Fibroblast of lung (primary cell): ENCODE measurements at regions not wholly inside any gene's neighbourhood (a gene's known extent, or its start where the extent isn't known, plus 50 kb on each side); places are given as distances from the start of the nearest gene placed in this dataset.
A peak's percentile ranks its signal among the peaks of the same experiment; 100 is the strongest.

Experiments
- DNase-seq, 2 donors: peaks; one replicate each; pipeline versions ENCODE4 v3.0.0 to v3.0.0-alpha.2; 2010; ENCODE audit warnings: low read depth in 2 of 2
- H2AFZ ChIP-seq: 2 replicates; pipeline ENCODE4 v1.5.1; 2012; ENCODE audit warnings: low read length, control low read depth, inconsistent platforms
- H3K27ac ChIP-seq: 2 replicates; pipeline ENCODE4 v1.5.1; 2011; ENCODE audit warnings: low read length, control low read depth; ENCODE audit not compliant: insufficient read depth
- H3K27me3 ChIP-seq: 2 replicates; pipeline ENCODE4 v1.5.1; 2011; ENCODE audit warnings: mild to moderate bottlenecking, low read length; ENCODE audit not compliant: control insufficient read depth, insufficient read depth
- H3K36me3 ChIP-seq: 2 replicates; pipeline ENCODE4 v1.5.1; 2011; ENCODE audit warnings: low read length; ENCODE audit not compliant: control insufficient read depth, insufficient read depth
- H3K4me1 ChIP-seq: 2 replicates; pipeline ENCODE4 v1.5.1; 2011; ENCODE audit warnings: low read length; ENCODE audit not compliant: control insufficient read depth, insufficient read depth; ENCODE audit errors: extremely low read depth
- H3K4me2 ChIP-seq: 2 replicates; pipeline ENCODE4 v1.5.1; 2011; ENCODE audit warnings: low read length, control low read depth; ENCODE audit not compliant: insufficient read depth; ENCODE audit errors: extremely low read depth
- H3K4me3 ChIP-seq, 4 experiments: fragments of 200-600 bp in 1 of 4; sonication (generic) in 1 of 4; replicated peaks in 1 of 4; 2 replicates each; pipeline ENCODE4 v1.5.1; 2011 to 2016; ENCODE audit warnings: low read length in 4 of 4, low read depth in 3 of 4, mild to moderate bottlenecking in 3 of 4, control low read depth in 2 of 4, inconsistent platforms in 1 of 4, mixed read lengths in 1 of 4; ENCODE audit not compliant: insufficient read depth in 1 of 4; ENCODE audit errors: control extremely low read depth in 1 of 4
- H3K79me2 ChIP-seq: 2 replicates; pipeline ENCODE4 v1.5.1; 2012; ENCODE audit warnings: mild to moderate bottlenecking, low read length, inconsistent platforms; ENCODE audit not compliant: control insufficient read depth, insufficient read depth
- H3K9ac ChIP-seq: 2 replicates; pipeline ENCODE4 v1.5.1; 2011; ENCODE audit warnings: mild to moderate bottlenecking, low read length, control low read depth; ENCODE audit not compliant: insufficient read depth
- H3K9me3 ChIP-seq: 2 replicates; pipeline ENCODE4 v1.5.1; 2012; ENCODE audit warnings: low read depth, low read length; ENCODE audit not compliant: control insufficient read depth, insufficient read depth
- H4K20me1 ChIP-seq: 2 replicates; pipeline ENCODE4 v1.5.1; 2011; ENCODE audit warnings: low read length; ENCODE audit not compliant: control insufficient read depth, insufficient read depth; ENCODE audit errors: extremely low read depth
- CTCF ChIP-seq, 2 donors: IDR thresholded peaks in 1 of 2; conservative IDR thresholded peaks in 1 of 2; 1 replicate in 1 of 2; 2 replicates in 1 of 2; pipeline ENCODE4 v1.5.1; 2011 to 2012; ENCODE audit warnings: low read length in 2 of 2, control low read depth in 1 of 2, inconsistent platforms in 1 of 2, low read depth in 1 of 2, mild to moderate bottlenecking in 1 of 2
- EZH2 ChIP-seq: IDR thresholded peaks from 2 replicates; pipeline ENCODE4 v1.5.1; 2012; ENCODE audit warnings: low read length, control low read depth, mild to moderate bottlenecking; ENCODE audit errors: missing control alignments

DNA sequence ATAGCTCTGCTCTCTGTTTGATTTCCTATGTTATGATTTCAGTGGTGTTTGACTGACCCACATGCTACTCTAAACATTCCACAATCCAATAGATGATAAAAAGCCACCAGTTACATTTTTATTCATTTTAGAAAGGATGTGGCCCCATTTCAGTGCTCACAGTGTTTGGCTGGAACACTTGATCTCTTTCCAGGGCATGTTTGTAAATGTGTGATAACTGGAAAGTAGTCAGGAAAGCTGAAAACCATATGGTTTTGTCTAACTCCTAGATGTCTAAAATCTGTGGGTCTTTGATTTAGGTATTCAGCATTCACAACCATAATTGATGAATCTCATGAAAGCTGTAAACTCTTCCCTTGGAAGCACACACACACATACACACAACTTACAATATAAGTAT is 904.9 kb upstream of the AGA start:
- H3K9me3 ChIP-seq = no peaks in the 10 kb centered on the region
- H3K9ac ChIP-seq = no peak overlapping the region
- TF ChIP-seq CTCF (conservative IDR thresholded peaks at IDR 0.05 in 1 of 2, IDR thresholded peaks at IDR 0.05 in 1 of 2; ENCODE audit: low read depth in 1 of 2, low read length in 2 of 2) = no peak
- TF ChIP-seq EZH2 = no peak
- H3K27ac ChIP-seq = no peak overlapping the region
- no peak overlapping the region for H2AFZ ChIP-seq
- peak in 1 of 2 donors; percentile 17 for DNase-seq
- H3K4me1 ChIP-seq = no peaks in the 10 kb centered on the region
- no peak overlapping the region for H3K4me3 ChIP-seq
- H3K4me2 ChIP-seq = no peak overlapping the region
- no peaks in the 10 kb centered on the region for H4K20me1 ChIP-seq
- H3K27me3 ChIP-seq = no peaks in the 10 kb centered on the region
- H3K36me3 ChIP-seq = no peaks in the 10 kb centered on the region
- no peaks in the 10 kb centered on the region for H3K79me2 ChIP-seq

DNA sequence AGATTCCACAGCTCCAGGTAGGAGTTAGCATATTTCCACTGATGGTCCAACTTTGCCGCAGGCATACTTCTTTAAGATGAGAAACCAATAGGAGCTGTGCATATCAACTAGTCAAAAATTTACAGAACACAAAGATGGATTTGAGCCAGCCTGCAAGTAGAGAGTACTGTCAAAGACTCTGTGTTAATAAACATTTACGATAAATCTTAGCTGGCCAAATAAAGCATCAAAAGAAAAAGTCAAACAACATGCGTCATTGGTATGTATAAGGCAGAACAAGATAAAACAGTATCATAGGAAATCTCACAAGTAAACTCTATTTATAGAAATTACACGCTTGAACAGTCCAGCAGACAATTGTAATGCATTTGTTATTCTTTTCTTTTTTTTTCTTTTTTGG is 907.4 kb upstream of the AGA start:
- H4K20me1 ChIP-seq = no peaks in the 10 kb centered on the region
- no peak overlapping the region for H3K9ac ChIP-seq
- TF ChIP-seq EZH2 (no peak), CTCF (conservative IDR thresholded peaks at IDR 0.05 in 1 of 2, IDR thresholded peaks at IDR 0.05 in 1 of 2; ENCODE audit: low read depth in 1 of 2, low read length in 2 of 2) (no peak)
- no peak overlapping the region for H2AFZ ChIP-seq
- no peaks in the 10 kb centered on the region for H3K79me2 ChIP-seq
- no peaks in the 10 kb centered on the region for H3K4me1 ChIP-seq
- peak in 1 of 2 donors; percentile 31 for DNase-seq
- H3K36me3 ChIP-seq = no peaks in the 10 kb centered on the region
- no peaks in the 10 kb centered on the region for H3K27me3 ChIP-seq
- no peaks in the 10 kb centered on the region for H3K9me3 ChIP-seq
- H3K4me3 ChIP-seq = no peak overlapping the region
- H3K4me2 ChIP-seq = no peak overlapping the region
- no peak overlapping the region for H3K27ac ChIP-seq

GRCh38 chr4:178351185-178351584 is 908.9 kb upstream of the AGA start:
- H3K4me3 ChIP-seq = no peak overlapping the region
- H3K4me2 ChIP-seq = no peak overlapping the region
- no peaks in the 10 kb centered on the region for H4K20me1 ChIP-seq
- no peak for TF ChIP-seq EZH2
- TF ChIP-seq CTCF (conservative IDR thresholded peaks at IDR 0.05 in 1 of 2, IDR thresholded peaks at IDR 0.05 in 1 of 2; ENCODE audit: low read depth in 1 of 2, low read length in 2 of 2) = no peak
- DNase-seq = no peak
- H3K27me3 ChIP-seq = no peaks in the 10 kb centered on the region
- no peaks in the 10 kb centered on the region for H3K79me2 ChIP-seq
- no peaks in the 10 kb centered on the region for H3K36me3 ChIP-seq
- H3K4me1 ChIP-seq = no peaks in the 10 kb centered on the region
- no peak overlapping the region for H3K9ac ChIP-seq
- H3K9me3 ChIP-seq = no peaks in the 10 kb centered on the region
- H2AFZ ChIP-seq = no peak overlapping the region
- H3K27ac ChIP-seq = no peak overlapping the region
